ENCODE measurements at regions not wholly inside any gene's neighbourhood (a gene's known extent, or its start where the extent isn't known, plus 50 kb on each side); places are given as distances from the start of the nearest gene placed in this dataset.

GRCh38 chr15:47990821-47991220 lies 130.0 kb upstream of the SLC24A5 start:
- H3K27ac ChIP-seq (ENCODE audit: low read length): no peak overlapping the region
- 92% methylated on average over 2 of the region's 2 CpGs for WGBS (ENCODE audit: insufficient coverage)
- no peaks in the 10 kb centered on the region for H3K27me3 ChIP-seq (ENCODE audit: control insufficient read depth, insufficient read depth, low read length)
- no peak overlapping the region for H3K4me3 ChIP-seq (ENCODE audit: low read length)
- no peaks in the 10 kb centered on the region for H3K36me3 ChIP-seq (ENCODE audit: control insufficient read depth, insufficient read depth, low read length)
- H3K9me3 ChIP-seq (replicated peaks; ENCODE audit: control insufficient read depth, low read depth, low read length): no peaks in the 10 kb centered on the region
- DNase-seq: no peak
- H3K4me1 ChIP-seq (ENCODE audit: control insufficient read depth, insufficient read depth, low read length): no peaks in the 10 kb centered on the region

- 89% methylated on average over 1 of the region's 4 CpGs for WGBS (ENCODE audit: insufficient coverage)
- no peaks in the 10 kb centered on the region for H3K9me3 ChIP-seq (replicated peaks; ENCODE audit: control insufficient read depth, low read depth, low read length)
- peak; percentile 48 for DNase-seq
- no peak overlapping the region for H3K27ac ChIP-seq (ENCODE audit: low read length)
- H3K4me3 ChIP-seq (ENCODE audit: low read length): no peak overlapping the region
- H3K4me1 ChIP-seq (ENCODE audit: control insufficient read depth, insufficient read depth, low read length): no peaks in the 10 kb centered on the region
- H3K36me3 ChIP-seq (ENCODE audit: control insufficient read depth, insufficient read depth, low read length): no peaks in the 10 kb centered on the region
- no peaks in the 10 kb centered on the region for H3K27me3 ChIP-seq (ENCODE audit: control insufficient read depth, insufficient read depth, low read length)
Observed at GRCh38 chr15:47991357-47991756, 129.4 kb upstream of the SLC24A5 start.

GRCh38 chr15:47993051-47993450 lies 127.7 kb upstream of the SLC24A5 start:
- Histone ChIP-seq H3K36me3 (ENCODE audit: control insufficient read depth, insufficient read depth, low read length) (no peaks in the 10 kb centered on the region), H3K27me3 (ENCODE audit: control insufficient read depth, insufficient read depth, low read length) (no peaks in the 10 kb centered on the region), H3K4me1 (ENCODE audit: control insufficient read depth, insufficient read depth, low read length) (no peaks in the 10 kb centered on the region), H3K9me3 (replicated peaks; ENCODE audit: control insufficient read depth, low read depth, low read length) (no peaks in the 10 kb centered on the region), H3K4me3 (ENCODE audit: low read length) (no peak overlapping the region), H3K27ac (ENCODE audit: low read length) (no peak overlapping the region)
- DNase-seq: no peak
- WGBS (ENCODE audit: insufficient coverage): no CpG with 5 or more reads among the region's 5 CpGs

- Histone ChIP-seq H3K4me3 (ENCODE audit: low read length) (no peak overlapping the region), H3K4me1 (ENCODE audit: control insufficient read depth, insufficient read depth, low read length) (no peaks in the 10 kb centered on the region), H3K27me3 (ENCODE audit: control insufficient read depth, insufficient read depth, low read length) (no peaks in the 10 kb centered on the region), H3K9me3 (replicated peaks; ENCODE audit: control insufficient read depth, low read depth, low read length) (no peaks in the 10 kb centered on the region), H3K27ac (ENCODE audit: low read length) (no peak overlapping the region), H3K36me3 (ENCODE audit: control insufficient read depth, insufficient read depth, low read length) (no peaks in the 10 kb centered on the region)
- 75% methylated on average over 2 of the region's 7 CpGs for WGBS (ENCODE audit: insufficient coverage)
- DNase-seq: no peak
Observed at GRCh38 chr15:47997195-47998080, 123.4 kb upstream of the SLC24A5 start.

GRCh38 chr15:47998619-47999019 lies 122.2 kb upstream of the SLC24A5 start:
- H3K4me1 ChIP-seq (ENCODE audit: control insufficient read depth, insufficient read depth, low read length): no peaks in the 10 kb centered on the region
- no peaks in the 10 kb centered on the region for H3K36me3 ChIP-seq (ENCODE audit: control insufficient read depth, insufficient read depth, low read length)
- no peaks in the 10 kb centered on the region for H3K9me3 ChIP-seq (replicated peaks; ENCODE audit: control insufficient read depth, low read depth, low read length)
- no peak overlapping the region for H3K4me3 ChIP-seq (ENCODE audit: low read length)
- H3K27ac ChIP-seq (ENCODE audit: low read length): no peak overlapping the region
- no peaks in the 10 kb centered on the region for H3K27me3 ChIP-seq (ENCODE audit: control insufficient read depth, insufficient read depth, low read length)
- no peak for DNase-seq
- no CpG with 5 or more reads among the region's 2 CpGs for WGBS (ENCODE audit: insufficient coverage)

- DNase-seq: peak; percentile 8
- Histone ChIP-seq H3K4me1 (ENCODE audit: control insufficient read depth, insufficient read depth, low read length) (peaks cover 5% of the 10 kb centered on the region), H3K27ac (ENCODE audit: low read length) (no peak overlapping the region), H3K9me3 (replicated peaks; ENCODE audit: control insufficient read depth, low read depth, low read length) (no peaks in the 10 kb centered on the region), H3K36me3 (ENCODE audit: control insufficient read depth, insufficient read depth, low read length) (no peaks in the 10 kb centered on the region), H3K27me3 (ENCODE audit: control insufficient read depth, insufficient read depth, low read length) (no peaks in the 10 kb centered on the region), H3K4me3 (ENCODE audit: low read length) (no peak overlapping the region)
- 100% methylated on average over 2 of the region's 3 CpGs for WGBS (ENCODE audit: insufficient coverage)
Observed at GRCh38 chr15:48001393-48002039, 119.3 kb upstream of the SLC24A5 start.

- no peak overlapping the region for H3K27ac ChIP-seq (ENCODE audit: low read length)
- WGBS (ENCODE audit: insufficient coverage): no CpG with 5 or more reads among the region's 1 CpG
- no peaks in the 10 kb centered on the region for H3K27me3 ChIP-seq (ENCODE audit: control insufficient read depth, insufficient read depth, low read length)
- no peak overlapping the region for H3K4me3 ChIP-seq (ENCODE audit: low read length)
- no peaks in the 10 kb centered on the region for H3K9me3 ChIP-seq (replicated peaks; ENCODE audit: control insufficient read depth, low read depth, low read length)
- H3K4me1 ChIP-seq (ENCODE audit: control insufficient read depth, insufficient read depth, low read length): peaks cover 5% of the 10 kb centered on the region
- no peaks in the 10 kb centered on the region for H3K36me3 ChIP-seq (ENCODE audit: control insufficient read depth, insufficient read depth, low read length)
- no peak for DNase-seq
Observed at GRCh38 chr15:48002767-48003166, 118.0 kb upstream of the SLC24A5 start.

GRCh38 chr15:48003441-48003840 lies 117.3 kb upstream of the SLC24A5 start:
- no peak for DNase-seq
- Histone ChIP-seq H3K27me3 (ENCODE audit: control insufficient read depth, insufficient read depth, low read length) (no peaks in the 10 kb centered on the region), H3K9me3 (replicated peaks; ENCODE audit: control insufficient read depth, low read depth, low read length) (no peaks in the 10 kb centered on the region), H3K4me3 (ENCODE audit: low read length) (no peak overlapping the region), H3K27ac (ENCODE audit: low read length) (no peak overlapping the region), H3K36me3 (ENCODE audit: control insufficient read depth, insufficient read depth, low read length) (no peaks in the 10 kb centered on the region), H3K4me1 (ENCODE audit: control insufficient read depth, insufficient read depth, low read length) (peaks cover 5% of the 10 kb centered on the region)
- WGBS (ENCODE audit: insufficient coverage): no CpG with 5 or more reads among the region's 1 CpG

GRCh38 chr15:48005077-48005476 lies 115.7 kb upstream of the SLC24A5 start:
- Histone ChIP-seq H3K4me1 (ENCODE audit: control insufficient read depth, insufficient read depth, low read length) (peaks cover 5% of the 10 kb centered on the region), H3K27me3 (ENCODE audit: control insufficient read depth, insufficient read depth, low read length) (no peaks in the 10 kb centered on the region), H3K4me3 (ENCODE audit: low read length) (no peak overlapping the region), H3K27ac (ENCODE audit: low read length) (no peak overlapping the region), H3K9me3 (replicated peaks; ENCODE audit: control insufficient read depth, low read depth, low read length) (no peaks in the 10 kb centered on the region), H3K36me3 (ENCODE audit: control insufficient read depth, insufficient read depth, low read length) (no peaks in the 10 kb centered on the region)
- 89% methylated on average over 1 of the region's 1 CpG for WGBS (ENCODE audit: insufficient coverage)
- no peak for DNase-seq

- H3K27ac ChIP-seq (ENCODE audit: low read length): no peak overlapping the region
- WGBS (ENCODE audit: insufficient coverage): no CpG with 5 or more reads among the region's 7 CpGs
Observed at GRCh38 chr15:48006031-48006511, 114.7 kb upstream of the SLC24A5 start.

More at GRCh38 chr15:48006031-48006511, 114.7 kb upstream of the SLC24A5 start:
- no peaks in the 10 kb centered on the region for H3K9me3 ChIP-seq (replicated peaks; ENCODE audit: control insufficient read depth, low read depth, low read length)
- H3K4me1 ChIP-seq (ENCODE audit: control insufficient read depth, insufficient read depth, low read length): peaks cover 5% of the 10 kb centered on the region
- peak; percentile 34 for DNase-seq
- no peaks in the 10 kb centered on the region for H3K27me3 ChIP-seq (ENCODE audit: control insufficient read depth, insufficient read depth, low read length)
- H3K36me3 ChIP-seq (ENCODE audit: control insufficient read depth, insufficient read depth, low read length): no peaks in the 10 kb centered on the region
- H3K4me3 ChIP-seq (ENCODE audit: low read length): no peak overlapping the region

Data from muscle of leg (tissue), 3 donors.